ENCODE measurements at regions not wholly inside any gene's neighbourhood (a gene's known extent, or its start where the extent isn't known, plus 50 kb on each side); places are given as distances from the start of the nearest gene placed in this dataset.

DNA sequence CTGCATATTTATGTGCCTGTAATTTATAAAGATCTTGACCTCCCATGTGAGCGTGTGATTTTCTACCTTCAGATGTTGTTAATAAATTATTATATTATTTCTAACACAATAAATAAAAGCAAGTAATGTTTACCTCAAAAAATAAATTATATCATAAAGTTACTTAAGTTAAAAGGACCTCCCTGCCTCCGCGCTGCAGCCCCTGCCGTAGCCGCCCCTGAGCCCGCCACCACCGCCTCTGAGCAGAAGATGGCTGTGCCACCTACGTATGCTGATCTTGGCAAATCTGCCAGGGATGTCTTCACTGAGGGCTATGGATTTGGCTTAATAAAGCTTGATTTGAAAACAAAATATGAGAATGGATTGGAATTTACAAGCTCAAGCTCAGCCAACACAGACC is 119.6 kb upstream of the BRWD3 start:
- no peaks in the 10 kb centered on the region for H4K20me1 ChIP-seq (replicated peaks; ENCODE audit: insufficient read depth)
- Mint-ChIP-seq H3K27me3 (ENCODE audit: insufficient read depth, low read depth, poor library complexity) (peaks cover 3% of the 10 kb centered on the region), H3K4me3 (no peak overlapping the region), H3K4me1 (no peaks in the 10 kb centered on the region), H3K27ac (no peak overlapping the region), H3K9me3 (peaks cover 38% of the 10 kb centered on the region), H3K36me3 (ENCODE audit: low read depth) (no peaks in the 10 kb centered on the region; the same call in 2 of the 3 replicates)
- H3F3A ChIP-seq (replicated peaks; ENCODE audit: low read depth), result no peaks in the 10 kb centered on the region
- TF ChIP-seq, protein P1, sequence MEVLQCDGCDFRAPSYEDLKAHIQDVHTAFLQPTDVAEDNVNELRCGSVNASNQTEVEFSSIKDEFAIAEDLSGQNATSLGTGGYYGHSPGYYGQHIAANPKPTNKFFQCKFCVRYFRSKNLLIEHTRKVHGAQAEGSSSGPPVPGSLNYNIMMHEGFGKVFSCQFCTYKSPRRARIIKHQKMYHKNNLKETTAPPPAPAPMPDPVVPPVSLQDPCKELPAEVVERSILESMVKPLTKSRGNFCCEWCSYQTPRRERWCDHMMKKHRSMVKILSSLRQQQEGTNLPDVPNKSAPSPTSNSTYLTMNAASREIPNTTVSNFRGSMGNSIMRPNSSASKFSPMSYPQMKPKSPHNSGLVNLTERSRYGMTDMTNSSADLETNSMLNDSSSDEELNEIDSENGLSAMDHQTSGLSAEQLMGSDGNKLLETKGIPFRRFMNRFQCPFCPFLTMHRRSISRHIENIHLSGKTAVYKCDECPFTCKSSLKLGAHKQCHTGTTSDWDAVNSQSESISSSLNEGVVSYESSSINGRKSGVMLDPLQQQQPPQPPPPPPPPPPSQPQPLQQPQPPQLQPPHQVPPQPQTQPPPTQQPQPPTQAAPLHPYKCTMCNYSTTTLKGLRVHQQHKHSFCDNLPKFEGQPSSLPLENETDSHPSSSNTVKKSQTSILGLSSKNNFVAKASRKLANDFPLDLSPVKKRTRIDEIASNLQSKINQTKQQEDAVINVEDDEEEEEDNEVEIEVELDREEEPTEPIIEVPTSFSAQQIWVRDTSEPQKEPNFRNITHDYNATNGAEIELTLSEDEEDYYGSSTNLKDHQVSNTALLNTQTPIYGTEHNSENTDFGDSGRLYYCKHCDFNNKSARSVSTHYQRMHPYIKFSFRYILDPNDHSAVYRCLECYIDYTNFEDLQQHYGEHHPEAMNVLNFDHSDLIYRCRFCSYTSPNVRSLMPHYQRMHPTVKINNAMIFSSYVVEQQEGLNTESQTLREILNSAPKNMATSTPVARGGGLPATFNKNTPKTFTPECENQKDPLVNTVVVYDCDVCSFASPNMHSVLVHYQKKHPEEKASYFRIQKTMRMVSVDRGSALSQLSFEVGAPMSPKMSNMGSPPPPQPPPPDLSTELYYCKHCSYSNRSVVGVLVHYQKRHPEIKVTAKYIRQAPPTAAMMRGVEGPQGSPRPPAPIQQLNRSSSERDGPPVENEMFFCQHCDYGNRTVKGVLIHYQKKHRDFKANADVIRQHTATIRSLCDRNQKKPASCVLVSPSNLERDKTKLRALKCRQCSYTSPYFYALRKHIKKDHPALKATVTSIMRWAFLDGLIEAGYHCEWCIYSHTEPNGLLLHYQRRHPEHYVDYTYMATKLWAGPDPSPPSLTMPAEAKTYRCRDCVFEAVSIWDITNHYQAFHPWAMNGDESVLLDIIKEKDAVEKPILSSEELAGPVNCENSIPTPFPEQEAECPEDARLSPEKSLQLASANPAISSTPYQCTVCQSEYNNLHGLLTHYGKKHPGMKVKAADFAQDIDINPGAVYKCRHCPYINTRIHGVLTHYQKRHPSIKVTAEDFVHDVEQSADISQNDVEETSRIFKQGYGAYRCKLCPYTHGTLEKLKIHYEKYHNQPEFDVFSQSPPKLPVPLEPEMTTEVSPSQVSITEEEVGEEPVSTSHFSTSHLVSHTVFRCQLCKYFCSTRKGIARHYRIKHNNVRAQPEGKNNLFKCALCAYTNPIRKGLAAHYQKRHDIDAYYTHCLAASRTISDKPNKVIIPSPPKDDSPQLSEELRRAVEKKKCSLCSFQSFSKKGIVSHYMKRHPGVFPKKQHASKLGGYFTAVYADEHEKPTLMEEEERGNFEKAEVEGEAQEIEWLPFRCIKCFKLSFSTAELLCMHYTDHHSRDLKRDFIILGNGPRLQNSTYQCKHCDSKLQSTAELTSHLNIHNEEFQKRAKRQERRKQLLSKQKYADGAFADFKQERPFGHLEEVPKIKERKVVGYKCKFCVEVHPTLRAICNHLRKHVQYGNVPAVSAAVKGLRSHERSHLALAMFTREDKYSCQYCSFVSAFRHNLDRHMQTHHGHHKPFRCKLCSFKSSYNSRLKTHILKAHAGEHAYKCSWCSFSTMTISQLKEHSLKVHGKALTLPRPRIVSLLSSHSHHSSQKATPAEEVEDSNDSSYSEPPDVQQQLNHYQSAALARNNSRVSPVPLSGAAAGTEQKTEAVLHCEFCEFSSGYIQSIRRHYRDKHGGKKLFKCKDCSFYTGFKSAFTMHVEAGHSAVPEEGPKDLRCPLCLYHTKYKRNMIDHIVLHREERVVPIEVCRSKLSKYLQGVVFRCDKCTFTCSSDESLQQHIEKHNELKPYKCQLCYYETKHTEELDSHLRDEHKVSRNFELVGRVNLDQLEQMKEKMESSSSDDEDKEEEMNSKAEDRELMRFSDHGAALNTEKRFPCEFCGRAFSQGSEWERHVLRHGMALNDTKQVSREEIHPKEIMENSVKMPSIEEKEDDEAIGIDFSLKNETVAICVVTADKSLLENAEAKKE (CRISPR knock-in tag; IDR thresholded peaks at IDR 0.05), result no peak
- TF ChIP-seq JUNB (IDR thresholded peaks at IDR 0.05; ENCODE audit: unreplicated experiment) (no peak), ZNF114 (CRISPR knock-in tag; IDR thresholded peaks at IDR 0.05) (no peak), EZH2 (IDR thresholded peaks at IDR 0.05; ENCODE audit: low read depth, unreplicated experiment) (no peak), EZH2phosphoT487 (IDR thresholded peaks at IDR 0.05; ENCODE audit: unreplicated experiment) (no peak), POLR2AphosphoS5 (IDR thresholded peaks at IDR 0.05; ENCODE audit: low read depth) (no peak), NANOG (IDR thresholded peaks at IDR 0.05; ENCODE audit: borderline replicate concordance) (no peak)
- TF ChIP-seq, protein P2, sequence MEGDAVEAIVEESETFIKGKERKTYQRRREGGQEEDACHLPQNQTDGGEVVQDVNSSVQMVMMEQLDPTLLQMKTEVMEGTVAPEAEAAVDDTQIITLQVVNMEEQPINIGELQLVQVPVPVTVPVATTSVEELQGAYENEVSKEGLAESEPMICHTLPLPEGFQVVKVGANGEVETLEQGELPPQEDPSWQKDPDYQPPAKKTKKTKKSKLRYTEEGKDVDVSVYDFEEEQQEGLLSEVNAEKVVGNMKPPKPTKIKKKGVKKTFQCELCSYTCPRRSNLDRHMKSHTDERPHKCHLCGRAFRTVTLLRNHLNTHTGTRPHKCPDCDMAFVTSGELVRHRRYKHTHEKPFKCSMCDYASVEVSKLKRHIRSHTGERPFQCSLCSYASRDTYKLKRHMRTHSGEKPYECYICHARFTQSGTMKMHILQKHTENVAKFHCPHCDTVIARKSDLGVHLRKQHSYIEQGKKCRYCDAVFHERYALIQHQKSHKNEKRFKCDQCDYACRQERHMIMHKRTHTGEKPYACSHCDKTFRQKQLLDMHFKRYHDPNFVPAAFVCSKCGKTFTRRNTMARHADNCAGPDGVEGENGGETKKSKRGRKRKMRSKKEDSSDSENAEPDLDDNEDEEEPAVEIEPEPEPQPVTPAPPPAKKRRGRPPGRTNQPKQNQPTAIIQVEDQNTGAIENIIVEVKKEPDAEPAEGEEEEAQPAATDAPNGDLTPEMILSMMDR (conservative IDR thresholded peaks at IDR 0.05; ENCODE audit: low read depth in 2 of 2), result no peak
- TF ChIP-seq, protein P3, sequence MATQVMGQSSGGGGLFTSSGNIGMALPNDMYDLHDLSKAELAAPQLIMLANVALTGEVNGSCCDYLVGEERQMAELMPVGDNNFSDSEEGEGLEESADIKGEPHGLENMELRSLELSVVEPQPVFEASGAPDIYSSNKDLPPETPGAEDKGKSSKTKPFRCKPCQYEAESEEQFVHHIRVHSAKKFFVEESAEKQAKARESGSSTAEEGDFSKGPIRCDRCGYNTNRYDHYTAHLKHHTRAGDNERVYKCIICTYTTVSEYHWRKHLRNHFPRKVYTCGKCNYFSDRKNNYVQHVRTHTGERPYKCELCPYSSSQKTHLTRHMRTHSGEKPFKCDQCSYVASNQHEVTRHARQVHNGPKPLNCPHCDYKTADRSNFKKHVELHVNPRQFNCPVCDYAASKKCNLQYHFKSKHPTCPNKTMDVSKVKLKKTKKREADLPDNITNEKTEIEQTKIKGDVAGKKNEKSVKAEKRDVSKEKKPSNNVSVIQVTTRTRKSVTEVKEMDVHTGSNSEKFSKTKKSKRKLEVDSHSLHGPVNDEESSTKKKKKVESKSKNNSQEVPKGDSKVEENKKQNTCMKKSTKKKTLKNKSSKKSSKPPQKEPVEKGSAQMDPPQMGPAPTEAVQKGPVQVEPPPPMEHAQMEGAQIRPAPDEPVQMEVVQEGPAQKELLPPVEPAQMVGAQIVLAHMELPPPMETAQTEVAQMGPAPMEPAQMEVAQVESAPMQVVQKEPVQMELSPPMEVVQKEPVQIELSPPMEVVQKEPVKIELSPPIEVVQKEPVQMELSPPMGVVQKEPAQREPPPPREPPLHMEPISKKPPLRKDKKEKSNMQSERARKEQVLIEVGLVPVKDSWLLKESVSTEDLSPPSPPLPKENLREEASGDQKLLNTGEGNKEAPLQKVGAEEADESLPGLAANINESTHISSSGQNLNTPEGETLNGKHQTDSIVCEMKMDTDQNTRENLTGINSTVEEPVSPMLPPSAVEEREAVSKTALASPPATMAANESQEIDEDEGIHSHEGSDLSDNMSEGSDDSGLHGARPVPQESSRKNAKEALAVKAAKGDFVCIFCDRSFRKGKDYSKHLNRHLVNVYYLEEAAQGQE (IDR thresholded peaks at IDR 0.05; ENCODE audit: unreplicated experiment), result no peak
- TF ChIP-seq, protein P4, sequence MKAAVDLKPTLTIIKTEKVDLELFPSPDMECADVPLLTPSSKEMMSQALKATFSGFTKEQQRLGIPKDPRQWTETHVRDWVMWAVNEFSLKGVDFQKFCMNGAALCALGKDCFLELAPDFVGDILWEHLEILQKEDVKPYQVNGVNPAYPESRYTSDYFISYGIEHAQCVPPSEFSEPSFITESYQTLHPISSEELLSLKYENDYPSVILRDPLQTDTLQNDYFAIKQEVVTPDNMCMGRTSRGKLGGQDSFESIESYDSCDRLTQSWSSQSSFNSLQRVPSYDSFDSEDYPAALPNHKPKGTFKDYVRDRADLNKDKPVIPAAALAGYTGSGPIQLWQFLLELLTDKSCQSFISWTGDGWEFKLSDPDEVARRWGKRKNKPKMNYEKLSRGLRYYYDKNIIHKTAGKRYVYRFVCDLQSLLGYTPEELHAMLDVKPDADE (IDR thresholded peaks at IDR 0.05), result no peak
- ATAC-seq, result no peak
- no peaks in the 10 kb centered on the region for H3K27me3 ChIP-seq (ENCODE audit: insufficient read depth)
- H2AFZ ChIP-seq, result no peak overlapping the region
- DNase-seq (ENCODE audit: low spot score), result no peak
- no peaks in the 10 kb centered on the region for H3K9me2 ChIP-seq (ENCODE audit: insufficient read depth)
- H3K4me2 ChIP-seq, result no peak overlapping the region
- no peak overlapping the region for H3K4me3 ChIP-seq
- H3K4me1 ChIP-seq (ENCODE audit: insufficient read depth), result no peaks in the 10 kb centered on the region
- H3K27ac ChIP-seq (ENCODE audit: low read depth), result no peak overlapping the region
- no peaks in the 10 kb centered on the region for H3K79me2 ChIP-seq (replicated peaks; ENCODE audit: insufficient read depth)
- H3K36me3 ChIP-seq (ENCODE audit: insufficient read depth), result no peaks in the 10 kb centered on the region
